ENCODE measurements at regions not wholly inside any gene's neighbourhood (a gene's known extent, or its start where the extent isn't known, plus 50 kb on each side); places are given as distances from the start of the nearest gene placed in this dataset.
"Not testable (repeated sequence)": the region's sequence is repeated elsewhere in the genome, so short reads cannot be mapped to it uniquely, and the experiment has no call there.

- not testable (repeated sequence) for DNase-seq
These were observed 80.5 kb upstream of the ACKR3 start for GRCh38 chr2:236489083-236489482.

- no peak for DNase-seq
These were observed 79.7 kb upstream of the ACKR3 start for GRCh38 chr2:236489895-236490404.

GRCh38 chr2:236496340-236496739 lies 73.3 kb upstream of the ACKR3 start:
- no peak for DNase-seq

GRCh38 chr2:236498369-236498768 lies 71.3 kb upstream of the ACKR3 start:
- peak in 1 of 58 donors; percentile 36 for DNase-seq

GRCh38 chr2:236499691-236500578 lies 69.7 kb upstream of the ACKR3 start:
- no peak for DNase-seq

- no peak for DNase-seq
These were observed 68.6 kb upstream of the ACKR3 start for GRCh38 chr2:236501026-236501425.

- DNase-seq, result no peak
These were observed 68.1 kb upstream of the ACKR3 start for GRCh38 chr2:236501531-236501930.

GRCh38 chr2:236503100-236503499 lies 66.5 kb upstream of the ACKR3 start:
- DNase-seq, result no peak

GRCh38 chr2:236503583-236503982 lies 66.0 kb upstream of the ACKR3 start:
- DNase-seq, result peak in 29 of 58 donors; percentile 8 to 66 (median 32)

- no peak for DNase-seq
These were observed 64.6 kb upstream of the ACKR3 start for GRCh38 chr2:236505041-236505440.

GRCh38 chr2:236505648-236506047 lies 64.0 kb upstream of the ACKR3 start:
- no peak for DNase-seq

GRCh38 chr2:236507393-236508085 lies 62.1 kb upstream of the ACKR3 start:
- peak in 40 of 58 donors; percentile 19 to 65 (median 37) for DNase-seq

- DNase-seq, result no peak
These were observed 61.2 kb upstream of the ACKR3 start for GRCh38 chr2:236508466-236508865.

GRCh38 chr2:236510034-236510433 lies 59.6 kb upstream of the ACKR3 start:
- no peak for DNase-seq

GRCh38 chr2:236511266-236511665 lies 58.4 kb upstream of the ACKR3 start:
- DNase-seq, result no peak

GRCh38 chr2:236512267-236512666 lies 57.4 kb upstream of the ACKR3 start:
- DNase-seq, result no peak

GRCh38 chr2:236512902-236513435 lies 56.7 kb upstream of the ACKR3 start:
- peak in 36 of 58 donors; percentile 8 to 49 (median 23) for DNase-seq

GRCh38 chr2:236513956-236514355 lies 55.7 kb upstream of the ACKR3 start:
- no peak for DNase-seq

- no peak for DNase-seq
These were observed 52.9 kb upstream of the ACKR3 start for GRCh38 chr2:236516708-236517107.

- DNase-seq, result no peak
These were observed 52.2 kb upstream of the ACKR3 start for GRCh38 chr2:236517251-236518031.
